Activated CD4-positive, alpha-beta T cell treated with anti-CD3 and anti-CD28 coated beads, Interleukin-2, Interleukin-4, amounts not matched to agents 100 ng/mL and 50 ng/mL, durations not matched to agents 16 hours and 8 hours (primary cell): ENCODE measurements at regions not wholly inside any gene's neighbourhood (a gene's known extent, or its start where the extent isn't known, plus 50 kb on each side); places are given as distances from the start of the nearest gene placed in this dataset.
"Not testable (repeated sequence)": the region's sequence is repeated elsewhere in the genome, so short reads cannot be mapped to it uniquely, and the experiment has no call there.

Experiments
- DNase-seq: peaks from one replicate; pipeline ENCODE4 v3.0.0-alpha.2; 2020; ENCODE audit warnings: low spot score

DNA sequence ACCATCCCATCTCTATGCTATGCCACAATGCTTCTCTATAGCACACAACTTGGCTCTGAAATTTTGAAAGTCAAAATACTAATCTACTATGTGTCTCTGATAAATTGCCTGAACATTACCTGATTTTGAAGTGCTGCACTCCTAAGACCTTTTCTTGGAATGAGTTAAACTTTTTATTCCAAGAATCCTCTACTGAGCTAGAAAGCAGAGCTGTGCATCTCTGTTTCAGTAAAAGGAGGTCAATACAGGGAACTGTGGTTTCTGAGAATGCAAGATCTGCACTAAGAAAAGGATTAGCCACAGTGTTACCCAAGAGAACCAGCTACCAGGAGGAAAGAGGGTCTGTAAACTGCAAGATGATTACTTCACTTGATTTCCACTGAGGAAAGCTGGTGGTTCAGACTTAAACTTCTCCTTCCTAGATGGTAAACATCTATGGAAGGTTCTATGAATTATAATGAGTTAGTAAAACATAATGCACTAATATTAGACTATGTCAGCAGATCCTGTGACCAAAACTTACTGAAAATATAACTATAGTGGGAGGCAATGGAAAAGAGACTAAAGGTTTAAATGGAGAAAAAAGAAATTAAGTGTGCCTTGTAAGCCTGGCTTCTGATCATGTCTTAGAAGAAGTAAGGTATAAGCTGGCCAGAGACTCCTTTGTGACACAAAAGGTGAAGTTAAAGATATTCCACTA lies 588.0 kb upstream of the DEFB115 start:
- DNase-seq = not testable (repeated sequence)

DNA sequence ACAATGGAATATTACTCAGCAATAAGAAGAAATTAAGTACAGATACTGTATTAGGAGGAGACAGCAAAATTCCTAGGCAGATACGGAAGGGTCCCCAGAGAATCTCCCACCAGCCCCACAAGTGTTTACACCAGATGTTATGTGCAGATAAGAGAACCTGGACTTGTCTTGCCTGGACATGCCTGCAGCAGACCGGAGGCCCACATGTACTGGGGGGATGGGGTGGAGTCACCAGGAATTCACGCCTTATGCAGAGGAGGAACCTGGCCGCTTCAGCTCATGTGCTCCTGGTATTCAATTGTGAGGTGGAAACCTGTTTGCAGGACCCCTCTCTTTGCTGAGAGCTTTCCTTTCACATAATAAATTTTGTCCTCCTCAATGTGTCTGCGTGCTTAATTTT lies 586.3 kb upstream of the DEFB115 start:
- DNase-seq = not testable (repeated sequence)

DNA sequence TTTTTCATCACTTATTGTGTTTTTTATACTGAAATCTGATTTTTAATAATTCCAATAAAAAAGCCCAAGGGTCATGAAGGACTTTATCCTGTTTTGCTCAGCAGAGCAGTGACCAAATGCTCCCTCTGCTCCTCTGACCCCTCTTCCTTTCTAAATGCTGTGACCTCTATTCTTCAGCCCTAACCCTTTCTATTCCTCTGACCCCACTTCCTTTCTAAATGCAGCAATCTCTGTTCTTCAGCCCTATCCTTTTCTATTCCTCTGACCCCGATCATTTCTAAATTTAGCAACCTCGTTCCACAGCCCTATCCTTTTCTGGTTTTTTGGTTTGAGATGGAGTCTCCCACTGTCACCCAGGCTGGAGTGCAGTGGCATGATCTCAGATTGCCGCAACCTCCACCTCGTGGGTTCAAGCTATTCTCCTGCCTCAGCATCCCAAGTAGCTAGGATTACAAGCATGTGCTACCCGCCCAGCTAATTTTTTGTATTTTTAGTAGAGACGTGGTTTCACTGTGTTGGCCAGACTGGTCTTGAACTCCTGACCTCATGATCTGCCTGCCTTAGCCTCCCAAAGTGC lies 581.4 kb upstream of the DEFB115 start:
- not testable (repeated sequence) for DNase-seq

DNA sequence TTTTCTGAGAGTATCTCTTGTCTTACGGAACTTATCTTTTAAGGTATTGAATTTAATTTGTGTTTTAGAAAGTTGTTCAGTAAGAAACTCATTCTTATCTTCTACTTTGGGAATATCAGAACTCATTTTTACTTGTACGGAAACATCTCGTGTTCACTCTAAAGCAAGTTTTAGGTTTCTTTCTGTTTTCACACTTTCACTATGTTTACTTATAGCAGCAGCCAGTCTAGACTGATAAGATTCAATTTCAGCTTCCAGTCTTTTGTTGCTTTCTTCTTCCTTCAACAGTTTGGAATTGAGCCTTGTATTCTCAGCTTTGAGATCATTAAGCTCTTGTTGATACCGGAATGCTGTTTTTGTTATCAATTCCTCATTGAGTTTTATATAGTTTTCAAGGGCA lies 575.2 kb upstream of the DEFB115 start:
- not testable (repeated sequence) for DNase-seq

DNA sequence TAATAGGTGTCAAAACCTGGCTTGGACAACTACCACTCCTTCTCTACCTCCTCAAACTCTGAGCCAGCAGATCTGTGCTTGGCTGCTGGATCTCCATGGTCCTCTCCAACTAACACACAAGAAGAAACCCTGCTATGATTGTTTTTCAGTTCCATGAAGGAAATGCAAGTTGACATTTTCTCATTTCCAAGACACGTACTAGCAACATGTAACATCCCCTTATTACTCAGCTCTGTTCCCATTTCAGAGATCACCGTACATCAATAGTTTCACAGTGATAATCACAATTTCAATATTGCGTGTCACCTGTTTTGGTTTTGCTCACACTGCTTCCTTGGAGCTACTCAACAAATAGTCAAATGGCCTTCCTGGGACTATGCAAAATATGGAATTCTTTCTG lies 544.6 kb upstream of the DEFB115 start:
- DNase-seq = peak; percentile 46

DNA sequence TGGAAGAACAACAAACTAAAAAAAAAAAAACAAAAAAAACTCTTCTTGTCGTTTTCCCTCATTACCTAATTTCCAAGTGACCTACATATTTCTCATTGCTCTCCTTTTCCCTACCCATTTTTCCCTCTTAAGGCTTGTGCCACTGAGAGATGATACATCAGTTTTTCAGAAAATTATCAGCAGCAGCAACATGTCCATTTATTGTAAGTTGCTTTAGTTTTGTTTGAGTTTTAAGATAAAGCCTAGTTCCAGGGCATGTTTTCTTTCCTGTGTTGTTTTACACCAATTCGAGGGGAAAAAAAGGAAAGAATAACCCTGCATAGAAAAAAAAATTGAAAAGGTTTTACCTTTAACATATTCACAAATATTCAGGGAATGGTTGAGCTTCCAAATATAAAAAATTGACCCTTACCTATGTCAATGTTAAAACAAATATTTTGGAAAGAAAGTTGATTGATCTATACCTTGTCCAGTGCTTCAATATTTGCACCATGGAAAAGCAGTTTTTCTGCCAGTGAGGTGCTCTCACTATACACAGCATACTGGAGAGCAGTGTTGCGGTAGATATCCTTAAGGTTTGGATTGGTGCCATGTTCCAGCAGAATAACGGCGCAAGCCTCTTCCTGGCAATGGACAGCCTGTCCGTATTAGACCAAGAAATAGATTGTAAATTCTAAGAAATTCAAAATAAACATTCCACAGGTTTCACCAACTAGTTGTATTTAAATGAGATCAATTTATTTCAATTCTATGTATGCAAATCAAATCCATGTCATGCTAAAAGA lies 537.9 kb upstream of the DEFB115 start:
- DNase-seq = not testable (repeated sequence)

DNA sequence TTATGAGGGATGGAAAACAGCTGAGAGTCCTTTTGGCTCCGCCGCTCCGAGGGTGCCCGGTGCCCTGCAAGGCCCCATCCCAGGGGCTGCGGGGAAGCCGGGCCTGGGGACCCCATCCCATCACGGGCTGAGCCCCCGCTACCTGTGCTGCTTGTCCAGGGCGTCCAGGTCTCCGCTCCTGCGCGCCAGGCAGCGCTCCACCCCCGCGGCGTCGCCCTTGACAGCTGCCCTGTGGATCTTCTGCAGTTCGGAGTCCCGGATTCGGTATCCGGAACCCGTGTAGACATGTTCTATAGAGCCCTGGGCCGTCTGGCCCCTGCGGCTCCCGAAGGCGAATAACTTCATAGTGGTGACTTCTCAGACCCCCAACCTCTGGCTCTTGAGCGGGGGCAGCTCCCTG lies 534.0 kb upstream of the DEFB115 start:
- not testable (repeated sequence) for DNase-seq

DNA sequence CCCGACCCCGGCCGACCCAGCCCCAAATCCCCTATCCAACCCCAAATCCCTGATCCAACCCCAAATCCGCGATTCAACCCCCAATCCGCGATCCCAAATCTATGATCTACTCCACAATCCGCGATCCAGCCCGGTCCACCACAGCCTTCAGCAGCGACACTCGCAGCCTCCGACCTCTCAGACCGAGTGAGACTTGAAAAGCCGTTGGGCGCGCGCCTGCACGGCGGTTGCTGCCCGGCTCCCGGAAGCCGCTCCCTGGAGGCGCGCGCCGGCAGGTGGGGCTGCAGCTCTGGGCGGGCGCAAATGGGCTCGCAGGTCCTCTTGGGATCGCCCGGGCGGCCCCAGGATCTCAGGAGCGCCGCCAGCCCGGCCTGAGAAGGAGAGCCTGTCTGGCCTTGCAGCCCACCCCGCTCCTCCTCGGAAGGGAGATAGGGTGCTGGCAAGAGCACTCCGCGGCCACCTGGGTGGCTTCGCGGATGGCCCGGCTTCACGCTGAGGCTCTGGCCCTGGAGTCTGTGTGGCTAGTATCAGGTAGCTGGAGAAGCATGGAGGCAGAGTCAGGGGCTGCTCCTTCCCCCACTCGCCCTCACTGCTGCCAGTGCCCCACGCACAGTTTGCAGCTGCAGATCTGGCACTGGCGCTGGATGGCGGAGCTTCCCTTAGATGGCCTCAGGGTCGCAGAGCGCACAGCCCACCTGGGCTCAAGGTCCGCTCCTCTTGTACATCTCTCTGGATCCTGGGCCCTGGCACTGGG lies 533.4 kb upstream of the DEFB115 start:
- DNase-seq = peak; percentile 2

DNA sequence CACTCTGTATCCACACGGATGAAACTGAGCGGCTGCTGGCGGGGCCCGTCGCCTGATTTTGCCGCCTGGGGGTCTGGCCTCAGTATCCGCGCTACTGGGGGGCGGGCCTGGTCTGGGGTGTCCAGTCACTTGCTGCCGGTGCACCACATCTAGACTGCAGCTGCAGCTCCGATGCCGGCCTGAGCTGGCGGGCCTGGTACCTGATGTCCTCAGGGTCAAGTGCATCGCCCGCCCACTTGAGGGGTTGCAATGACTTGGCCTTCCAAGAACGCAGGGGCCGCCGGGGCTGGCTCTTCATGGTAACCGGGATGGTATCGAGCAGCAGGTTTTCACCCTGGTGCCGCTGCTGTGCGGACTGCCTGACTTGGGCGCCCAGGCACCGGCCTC lies 532.8 kb upstream of the DEFB115 start:
- DNase-seq = not testable (repeated sequence)

DNA sequence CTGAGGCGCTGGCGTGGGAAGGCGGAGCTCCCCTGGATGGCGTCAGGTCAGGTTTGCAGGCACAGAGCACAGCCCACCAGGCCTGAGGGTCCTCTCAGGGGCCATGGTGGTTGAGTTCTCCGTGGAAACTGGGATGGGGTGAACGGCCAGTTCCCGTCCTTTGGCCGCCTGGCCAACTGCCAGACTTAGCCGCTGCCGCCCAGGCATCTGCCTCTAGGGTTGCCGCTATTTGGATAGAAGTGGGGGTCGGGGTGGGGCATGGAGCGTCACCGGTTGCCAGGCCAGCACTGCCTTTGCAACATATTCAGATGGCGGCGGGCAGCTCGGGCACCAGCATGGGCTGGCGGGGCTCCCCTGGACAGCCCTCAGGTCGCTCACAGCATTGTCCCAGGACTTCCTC lies 532.3 kb upstream of the DEFB115 start:
- DNase-seq = not testable (repeated sequence)

DNA sequence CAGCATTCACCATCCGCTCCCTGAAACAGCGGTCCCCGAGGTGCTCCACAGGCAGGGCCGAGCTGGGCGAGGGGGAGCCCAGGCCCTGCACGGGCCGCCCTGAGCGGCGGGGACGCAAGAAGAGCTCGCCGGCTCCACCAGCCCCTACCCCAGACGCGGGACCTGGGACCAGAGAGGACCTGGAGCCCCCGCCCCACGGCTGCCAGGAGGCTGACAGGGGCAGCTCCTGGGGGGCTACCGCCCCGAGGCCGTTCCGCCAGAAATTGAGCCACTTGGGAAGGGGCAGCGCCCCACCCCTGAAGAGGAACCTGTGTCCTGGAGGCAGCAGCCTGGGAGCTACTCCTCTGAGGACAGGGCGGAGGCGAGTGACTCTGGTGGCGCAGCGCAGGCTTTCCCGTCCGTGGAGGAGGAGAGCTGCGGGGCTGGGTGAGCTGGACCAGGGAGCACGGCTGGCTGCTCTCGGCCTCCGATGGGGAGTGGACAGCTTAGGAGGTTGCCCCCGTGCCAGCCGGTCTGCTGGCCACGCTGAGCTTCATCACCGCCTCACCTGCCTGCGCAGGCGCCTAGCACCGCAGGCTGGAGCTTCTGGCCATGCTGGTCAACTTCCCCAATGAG lies 529.1 kb upstream of the DEFB115 start:
- DNase-seq = not testable (repeated sequence)
